HG03025 (cell line): ENCODE measurements at regions not wholly inside any gene's neighbourhood (a gene's known extent, or its start where the extent isn't known, plus 50 kb on each side); places are given as distances from the start of the nearest gene placed in this dataset.

ENCODE experiments used
- ATAC-seq: cut with Tn5 transposase; IDR thresholded peaks from one replicate; pipeline ENCODE4 v1.9.1; 2021; ENCODE audit warnings: mild to moderate bottlenecking, moderate library complexity; ENCODE audit not compliant: unreplicated experiment, low FRiP score

- no peak for ATAC-seq
These were observed 281.9 kb downstream of the GAS1 start for GRCh38 chr9:86665416-86665815.

GRCh38 chr9:86664603-86665002, 282.7 kb downstream of the GAS1 start:
- no peak for ATAC-seq

- no peak for ATAC-seq
These were observed 283.4 kb downstream of the GAS1 start for GRCh38 chr9:86663905-86664304.

- no peak for ATAC-seq
These were observed 284.3 kb downstream of the GAS1 start for GRCh38 chr9:86662890-86663468.

GRCh38 chr9:86660146-86660943, 287.0 kb downstream of the GAS1 start:
- no peak for ATAC-seq

- no peak for ATAC-seq
These were observed 287.8 kb downstream of the GAS1 start for GRCh38 chr9:86659413-86660046.

- ATAC-seq = no peak
These were observed 292.2 kb downstream of the GAS1 start for GRCh38 chr9:86655147-86655546.

GRCh38 chr9:86653466-86653865, 293.8 kb downstream of the GAS1 start:
- ATAC-seq = no peak

GRCh38 chr9:86652736-86653135, 294.6 kb downstream of the GAS1 start:
- ATAC-seq = no peak

- no peak for ATAC-seq
These were observed 295.7 kb upstream of the TUT7 start for GRCh38 chr9:86649913-86650312.

- ATAC-seq = no peak
These were observed 294.6 kb upstream of the TUT7 start for GRCh38 chr9:86648828-86649170.

- ATAC-seq = no peak
These were observed 294.1 kb upstream of the TUT7 start for GRCh38 chr9:86648156-86648827.

- ATAC-seq = no peak
These were observed 291.1 kb upstream of the TUT7 start for GRCh38 chr9:86645303-86645702.

- no peak for ATAC-seq
These were observed 290.4 kb upstream of the TUT7 start for GRCh38 chr9:86644675-86645034.

GRCh38 chr9:86643946-86644674, 289.9 kb upstream of the TUT7 start:
- no peak for ATAC-seq

GRCh38 chr9:86642721-86643120, 288.5 kb upstream of the TUT7 start:
- no peak for ATAC-seq

- no peak for ATAC-seq
These were observed 287.8 kb upstream of the TUT7 start for GRCh38 chr9:86641970-86642369.

- ATAC-seq = no peak
These were observed 285.7 kb upstream of the TUT7 start for GRCh38 chr9:86639899-86640379.

GRCh38 chr9:86639287-86639686, 285.1 kb upstream of the TUT7 start:
- no peak for ATAC-seq

GRCh38 chr9:86638109-86638508, 283.9 kb upstream of the TUT7 start:
- ATAC-seq = no peak

GRCh38 chr9:86637515-86637914, 283.3 kb upstream of the TUT7 start:
- ATAC-seq = no peak
